ENCODE measurements at regions not wholly inside any gene's neighbourhood (a gene's known extent, or its start where the extent isn't known, plus 50 kb on each side); places are given as distances from the start of the nearest gene placed in this dataset.

- no peak for TF ChIP-seq CTCF (IDR thresholded peaks at IDR 0.05)
- TF ChIP-seq POLR2A (IDR thresholded peaks at IDR 0.05) = no peak
- no peak for TF ChIP-seq EP300 (IDR thresholded peaks at IDR 0.05)
- TF ChIP-seq POLR2AphosphoS5 (IDR thresholded peaks at IDR 0.05) = no peak
Measured at GRCh38 chr11:97502201-97502600, 1112.4 kb downstream of the JRKL start.

Measured in sigmoid colon (tissue), 4 donors.